K562 (cell line): ENCODE measurements at regions not wholly inside any gene's neighbourhood (a gene's known extent, or its start where the extent isn't known, plus 50 kb on each side); places are given as distances from the start of the nearest gene placed in this dataset.
"Not testable (repeated sequence)": the region's sequence is repeated elsewhere in the genome, so short reads cannot be mapped to it uniquely, and the experiment has no call there.

Experiments used
- ATAC-seq: fragments of 200-7000 bp; cut with Tn5 transposase; 3 replicates; pipeline ENCODE4 v1.9.1; 2020; ENCODE audit warnings: moderate library complexity
- BruUV-seq: library from RNA; stranded (reverse); fragments of 400-500 nt; replicated peaks from 2 replicates; lab custom pipeline; 2021; lab: Mats Ljungman, UMichigan
- CTCF ChIA-PET: fragments of 300-600 bp; formaldehyde crosslinking; extraction: SDS; loops from one replicate; lab custom pipeline; 2021; ENCODE audit warnings: low intra/inter-chr PET ratio; lab: Yijun Ruan, JAX
- POLR2A ChIA-PET: fragments of 300-600, 350-650 bp; sonication (Branson Sonifier 250); formaldehyde crosslinking; extraction: SDS; loops from one replicate; lab custom pipeline; 2021; ENCODE audit warnings: antibody characterized with exemption, inconsistent platforms; lab: Yijun Ruan, JAX
- DNase-seq, 4 experiments: peaks; one replicate each; pipeline versions ENCODE4 v3.0.0 to v3.0.0-alpha.2; 2011 to 2018; ENCODE audit warnings: low spot score in 3 of 4, mixed read lengths in 3 of 4; ENCODE audit errors: extremely low read depth in 1 of 4
- FAIRE-seq: peaks from 2 replicates; lab custom pipeline; 2011; peaks lifted over from hg19 to GRCh38; lab: Jason Lieb, UNC
- H2AFZ ChIP-seq: 2 replicates; pipeline ENCODE4 v1.6.0; 2011; ENCODE audit warnings: low read depth, low read length, control low read depth, inconsistent platforms
- H3K27ac ChIP-seq: fragments of 200-600 bp; 3 replicates; pipeline ENCODE4 v1.8.0; 2011; ENCODE audit warnings: low read depth, mild to moderate bottlenecking, control low read depth, inconsistent platforms, low read length, moderate library complexity, mixed read lengths; ENCODE audit errors: extremely low read depth
- H3K27me3 ChIP-seq, 2 experiments: fragments of 300-600 bp in 1 of 2; 2 replicates in 1 of 2; 3 replicates in 1 of 2; pipeline versions ENCODE4 v1.6.0 to v1.8.0; 2011; ENCODE audit warnings: inconsistent platforms in 2 of 2, low read length in 2 of 2, mild to moderate bottlenecking in 1 of 2, mixed read lengths in 1 of 2, moderate library complexity in 1 of 2; ENCODE audit not compliant: control insufficient read depth in 2 of 2, insufficient read depth in 2 of 2
- H3K36me3 ChIP-seq: fragments of 300-600 bp; 3 replicates; pipeline ENCODE4 v1.8.0; 2011; ENCODE audit warnings: mild to moderate bottlenecking, low read length, inconsistent platforms; ENCODE audit not compliant: control insufficient read depth, insufficient read depth
- H3K4me1 ChIP-seq, 2 experiments: fragments of 200-600 bp in 1 of 2; replicated peaks in 1 of 2; 2 replicates in 1 of 2; 3 replicates in 1 of 2; pipeline versions ENCODE4 v1.5.1 to v1.8.0; 2011; ENCODE audit warnings: inconsistent platforms in 2 of 2, low read length in 2 of 2, mild to moderate bottlenecking in 1 of 2, mixed read lengths in 1 of 2, moderate library complexity in 1 of 2; ENCODE audit not compliant: control insufficient read depth in 2 of 2, insufficient read depth in 2 of 2
- H3K4me2 ChIP-seq: 2 replicates; pipeline ENCODE4 v1.6.1; 2011; ENCODE audit warnings: low read length, control low read depth, inconsistent platforms, mixed read lengths; ENCODE audit not compliant: insufficient read depth
- H3K4me3 ChIP-seq: fragments of 200-600 bp; sonication (generic), shearing (Covaris generic); 2 replicates; pipeline ENCODE4 v1.5.1; 2016; ENCODE audit warnings: control low read depth, inconsistent platforms
- H3K79me2 ChIP-seq: fragments of 200-600 bp; 3 replicates; pipeline ENCODE4 v1.8.0; 2011; ENCODE audit warnings: low read length, inconsistent platforms; ENCODE audit not compliant: control insufficient read depth, insufficient read depth
- H3K9ac ChIP-seq, 2 experiments: 2 replicates each; pipeline versions ENCODE4 v1.6.0 to v1.6.1; 2011; ENCODE audit warnings: low read depth in 2 of 2, low read length in 2 of 2, control low read depth in 1 of 2, inconsistent platforms in 1 of 2, mild to moderate bottlenecking in 1 of 2, mixed read lengths in 1 of 2; ENCODE audit not compliant: insufficient read depth in 1 of 2
- H3K9me1 ChIP-seq: one replicate; pipeline ENCODE4 v1.6.0; 2011; ENCODE audit warnings: inconsistent platforms, mild to moderate bottlenecking, low read length, moderate library complexity; ENCODE audit not compliant: control insufficient read depth, insufficient read depth
- H3K9me3 ChIP-seq: replicated peaks from 2 replicates; pipeline ENCODE4 v1.5.1; 2011; ENCODE audit warnings: low read depth, low read length, inconsistent platforms; ENCODE audit not compliant: control insufficient read depth, insufficient read depth
- H4K20me1 ChIP-seq: replicated peaks from 2 replicates; pipeline ENCODE4 v1.6.1; 2011; ENCODE audit warnings: low read length, inconsistent platforms, mixed read lengths; ENCODE audit not compliant: control insufficient read depth, insufficient read depth
- CTCF ChIP-seq, 3 experiments: IDR thresholded peaks in 2 of 3; conservative IDR thresholded peaks in 1 of 3; 2 replicates each; pipeline ENCODE4 v1.5.1; 2011 to 2012; ENCODE audit warnings: low read length in 3 of 3, mild to moderate bottlenecking in 3 of 3, control low read depth in 2 of 3, improper control_type of control experiment in 1 of 3, inconsistent platforms in 1 of 3, low read depth in 1 of 3, mixed read lengths in 1 of 3, moderate library complexity in 1 of 3; ENCODE audit not compliant: insufficient read depth in 2 of 3
- RAD21 ChIP-seq, 2 experiments: fragments of 250-450 bp in 1 of 2; fragments of 450-650 bp in 1 of 2; sonication (Bioruptor Pico) in 1 of 2; formaldehyde crosslinking in 1 of 2; IDR thresholded peaks in 1 of 2; conservative IDR thresholded peaks in 1 of 2; 2 replicates each; pipeline versions ENCODE4 v1.4.0 to v1.8.0; 2020 to 2022; ENCODE audit warnings: mild to moderate bottlenecking in 2 of 2, moderate library complexity in 1 of 2
- REST ChIP-seq, 2 experiments: fragments of 450-650 bp; formaldehyde crosslinking in 1 of 2; IDR thresholded peaks; 2 replicates each; pipeline versions ENCODE4 v1.4.0 to v1.6.1; 2014 to 2020; ENCODE audit warnings: mild to moderate bottlenecking in 2 of 2, borderline replicate concordance in 1 of 2, low read depth in 1 of 2
- WGBS: fragments of 100-300 bp; shearing (Covaris generic); methylation state at CpG from one replicate; pipeline ENCODE4 v1.1.6; 2016; ENCODE audit warnings: low coverage, mixed read lengths; ENCODE audit not compliant: insufficient coverage; ENCODE audit errors: missing lambda C conversion rate; 5-methylcytosine and 5-hydroxymethylcytosine counted together
- in situ Hi-C: fragments of 300-500 bp; cut with MboI; formaldehyde crosslinking; loops from 4 replicates; pipeline ENCODE4 v1.15.0; 2018; ENCODE audit warnings: inconsistent platforms, mixed read lengths
- intact Hi-C: fragments of 100-400 bp; cut with micrococcal nuclease; formaldehyde crosslinking; loops from 2 replicates; pipeline ENCODE4 v1.14.2; 2022

DNA sequence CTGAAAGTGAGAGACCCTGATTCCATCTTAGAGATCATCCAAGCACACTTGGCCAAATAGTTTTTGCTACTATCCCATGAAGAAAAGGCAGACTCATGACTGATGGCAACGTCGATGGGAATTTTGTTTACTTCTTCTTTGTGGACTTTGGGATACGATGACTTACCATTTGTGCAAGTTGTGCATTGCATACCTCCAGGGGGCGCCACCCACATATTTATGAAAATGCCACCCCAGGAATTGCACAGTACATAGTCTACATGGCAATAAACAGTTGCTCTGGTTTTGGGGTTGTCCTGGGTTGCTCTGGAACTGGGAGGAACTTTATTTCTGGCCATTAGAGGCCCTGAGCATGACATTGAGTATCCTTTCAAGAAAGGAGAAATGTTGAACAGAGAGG lies 73.8 kb downstream of the ALG1L2 start:
- H3K36me3 ChIP-seq; DNase-seq; in situ Hi-C loops; H3K9me3 ChIP-seq; CTCF ChIA-PET; H4K20me1 ChIP-seq; H2AFZ ChIP-seq; H3K4me3 ChIP-seq; H3K27me3 ChIP-seq; H3K79me2 ChIP-seq; POLR2A ChIA-PET; H3K9me1 ChIP-seq; H3K4me2 ChIP-seq; H3K9ac ChIP-seq; FAIRE-seq; BruUV-seq; H3K27ac ChIP-seq; H3K4me1 ChIP-seq; ATAC-seq; TF ChIP-seq REST (CRISPR knock-in tag; IDR thresholded peaks at IDR 0.05; ENCODE audit: low read depth): not testable (repeated sequence)
- no CpG with 5 or more reads among the region's 4 CpGs for WGBS
- TF ChIP-seq CTCF (IDR thresholded peaks at IDR 0.05 in 2 of 3, conservative IDR thresholded peaks at IDR 0.05 in 1 of 3; ENCODE audit: insufficient read depth in 2 of 3, low read depth in 1 of 3, low read length in 3 of 3): 0 out of 6 replicates have a peak, but pooled peaks of 1 of the 3 experiments have one; percentile 20
- peak; percentile 28; the same call in 1 of the 2 replicates for TF ChIP-seq REST (IDR thresholded peaks at IDR 0.05; ENCODE audit: borderline replicate concordance)
- peak; percentile 10 to 50; a peak in 2 of 4 replicates for TF ChIP-seq RAD21 (CRISPR knock-in tag; conservative IDR thresholded peaks at IDR 0.05 in 1 of 2, IDR thresholded peaks at IDR 0.05 in 1 of 2)
- intact Hi-C loops: loop anchor here (10.0 kb wide), 1 partner anchor 379 kb away; no protein-coding TSS in a partner anchor

- BruUV-seq, POLR2A ChIA-PET, H3K79me2 ChIP-seq, H3K4me3 ChIP-seq, H3K27me3 ChIP-seq, H3K4me2 ChIP-seq, H3K9me1 ChIP-seq, H4K20me1 ChIP-seq, H3K9me3 ChIP-seq, CTCF ChIA-PET, H3K9ac ChIP-seq, DNase-seq, ATAC-seq, H3K4me1 ChIP-seq, FAIRE-seq, in situ Hi-C loops, intact Hi-C loops, H3K36me3 ChIP-seq, H3K27ac ChIP-seq: not testable (repeated sequence)
- 28% methylated on average over 2 of the region's 4 CpGs for WGBS
- H2AFZ ChIP-seq: peak overlapping the region; percentile 63; the same call in 1 of the 2 replicates
Observed at GRCh38 chr3:130166856-130167255, 85.2 kb downstream of the ALG1L2 start.
